ENCODE measurements at regions not wholly inside any gene's neighbourhood (a gene's known extent, or its start where the extent isn't known, plus 50 kb on each side); places are given as distances from the start of the nearest gene placed in this dataset.
"Not testable (repeated sequence)": the region's sequence is repeated elsewhere in the genome, so short reads cannot be mapped to it uniquely, and the experiment has no call there.

GRCh38 chr1:201731142-201731541 lies 97.8 kb upstream of the IPO9 start:
- Histone ChIP-seq H4K5ac (ENCODE audit: low read length) (no peak overlapping the region), H4K8ac (ENCODE audit: low read depth, low read length) (no peak overlapping the region), H2BK120ac (ENCODE audit: low read depth, low read length) (no peak overlapping the region), H3K23ac (ENCODE audit: low read length) (no peak overlapping the region), H3K27me3 (ENCODE audit: insufficient read depth, low read length, poor library complexity) (no peaks in the 10 kb centered on the region), H3K79me2 (ENCODE audit: control insufficient read depth, insufficient read depth, low read length) (no peaks in the 10 kb centered on the region), H3K4me2 (ENCODE audit: low read length) (no peak overlapping the region), H3K9ac (ENCODE audit: low read length) (no peak overlapping the region), H2BK5ac (ENCODE audit: low read length) (no peak overlapping the region), H3K27ac (ENCODE audit: low read depth, low read length) (no peak overlapping the region), H2AK5ac (ENCODE audit: low read length) (no peak overlapping the region), H3K36me3 (ENCODE audit: control insufficient read depth, insufficient read depth, low read length) (no peaks in the 10 kb centered on the region), H3K79me1 (ENCODE audit: low read length) (no peaks in the 10 kb centered on the region), H2BK15ac (replicated peaks; ENCODE audit: low read depth) (no peak overlapping the region), H3K4me3 (ENCODE audit: low read length) (no peak overlapping the region), H3K4me1 (ENCODE audit: control insufficient read depth, low read depth, low read length) (no peaks in the 10 kb centered on the region), H3K56ac (ENCODE audit: low read length) (peak overlapping the region; percentile 2), H3K4ac (ENCODE audit: low read depth, low read length) (no peak overlapping the region), H3K18ac (ENCODE audit: low read length) (no peak overlapping the region)
- no CpG with 5 or more reads among the region's 11 CpGs for WGBS (ENCODE audit: extremely low coverage, insufficient coverage, low lambda C conversion rate)
- DNase-seq = no peak

- Histone ChIP-seq H3K4me2 (ENCODE audit: low read length) (no peak overlapping the region), H3K23ac (ENCODE audit: low read length) (no peak overlapping the region), H2BK5ac (ENCODE audit: low read length) (no peak overlapping the region), H4K8ac (ENCODE audit: low read depth, low read length) (no peak overlapping the region), H3K79me1 (ENCODE audit: low read length) (no peaks in the 10 kb centered on the region), H4K5ac (ENCODE audit: low read length) (no peak overlapping the region), H3K9ac (ENCODE audit: low read length) (no peak overlapping the region), H3K56ac (ENCODE audit: low read length) (no peak overlapping the region), H3K79me2 (ENCODE audit: control insufficient read depth, insufficient read depth, low read length) (no peaks in the 10 kb centered on the region), H3K27me3 (ENCODE audit: insufficient read depth, low read length, poor library complexity) (no peaks in the 10 kb centered on the region), H3K4me3 (ENCODE audit: low read length) (no peak overlapping the region), H3K36me3 (ENCODE audit: control insufficient read depth, insufficient read depth, low read length) (no peaks in the 10 kb centered on the region), H3K4me1 (ENCODE audit: control insufficient read depth, low read depth, low read length) (no peaks in the 10 kb centered on the region), H2AK5ac (ENCODE audit: low read length) (no peak overlapping the region), H3K18ac (ENCODE audit: low read length) (no peak overlapping the region), H3K4ac (ENCODE audit: low read depth, low read length) (no peak overlapping the region), H2BK120ac (ENCODE audit: low read depth, low read length) (no peak overlapping the region), H2BK15ac (replicated peaks; ENCODE audit: low read depth) (no peak overlapping the region), H3K27ac (ENCODE audit: low read depth, low read length) (no peak overlapping the region)
- no CpG with 5 or more reads among the region's 1 CpG for WGBS (ENCODE audit: extremely low coverage, insufficient coverage, low lambda C conversion rate)
- no peak for DNase-seq
These were observed 97.4 kb upstream of the IPO9 start for GRCh38 chr1:201731592-201731991.

GRCh38 chr1:201732351-201732750 lies 96.6 kb upstream of the IPO9 start:
- no peaks in the 10 kb centered on the region for H3K79me1 ChIP-seq (ENCODE audit: low read length)
- no peak overlapping the region for H2BK15ac ChIP-seq (replicated peaks; ENCODE audit: low read depth)
- H3K9ac ChIP-seq (ENCODE audit: low read length) = no peak overlapping the region
- H2AK5ac ChIP-seq (ENCODE audit: low read length) = no peak overlapping the region
- no peak overlapping the region for H3K56ac ChIP-seq (ENCODE audit: low read length)
- H2BK5ac ChIP-seq (ENCODE audit: low read length) = no peak overlapping the region
- no peak overlapping the region for H3K18ac ChIP-seq (ENCODE audit: low read length)
- no peak overlapping the region for H3K23ac ChIP-seq (ENCODE audit: low read length)
- no peaks in the 10 kb centered on the region for H3K79me2 ChIP-seq (ENCODE audit: control insufficient read depth, insufficient read depth, low read length)
- no peak overlapping the region for H4K8ac ChIP-seq (ENCODE audit: low read depth, low read length)
- WGBS (ENCODE audit: extremely low coverage, insufficient coverage, low lambda C conversion rate) = no CpG with 5 or more reads among the region's 2 CpGs
- no peak overlapping the region for H3K27ac ChIP-seq (ENCODE audit: low read depth, low read length)
- peaks cover 7% of the 10 kb centered on the region for H3K4me1 ChIP-seq (ENCODE audit: control insufficient read depth, low read depth, low read length)
- H3K36me3 ChIP-seq (ENCODE audit: control insufficient read depth, insufficient read depth, low read length) = no peaks in the 10 kb centered on the region
- H3K4me2 ChIP-seq (ENCODE audit: low read length) = no peak overlapping the region
- no peak overlapping the region for H2BK120ac ChIP-seq (ENCODE audit: low read depth, low read length)
- H3K4me3 ChIP-seq (ENCODE audit: low read length) = no peak overlapping the region
- no peak for DNase-seq
- H4K5ac ChIP-seq (ENCODE audit: low read length) = no peak overlapping the region
- no peaks in the 10 kb centered on the region for H3K27me3 ChIP-seq (ENCODE audit: insufficient read depth, low read length, poor library complexity)
- no peak overlapping the region for H3K4ac ChIP-seq (ENCODE audit: low read depth, low read length)

- not testable (repeated sequence) for H4K8ac ChIP-seq (ENCODE audit: low read depth, low read length); H3K27ac ChIP-seq (ENCODE audit: low read depth, low read length); H2BK15ac ChIP-seq (replicated peaks; ENCODE audit: low read depth); H3K27me3 ChIP-seq (ENCODE audit: insufficient read depth, low read length, poor library complexity); H4K5ac ChIP-seq (ENCODE audit: low read length); H3K23ac ChIP-seq (ENCODE audit: low read length); H3K36me3 ChIP-seq (ENCODE audit: control insufficient read depth, insufficient read depth, low read length); H2BK5ac ChIP-seq (ENCODE audit: low read length); H2BK120ac ChIP-seq (ENCODE audit: low read depth, low read length); DNase-seq; H3K9ac ChIP-seq (ENCODE audit: low read length); H3K18ac ChIP-seq (ENCODE audit: low read length); H3K56ac ChIP-seq (ENCODE audit: low read length); H2AK5ac ChIP-seq (ENCODE audit: low read length); H3K79me1 ChIP-seq (ENCODE audit: low read length); H3K4ac ChIP-seq (ENCODE audit: low read depth, low read length); H3K79me2 ChIP-seq (ENCODE audit: control insufficient read depth, insufficient read depth, low read length); H3K4me3 ChIP-seq (ENCODE audit: low read length); H3K4me2 ChIP-seq (ENCODE audit: low read length)
- peaks cover 17% of the 10 kb centered on the region for H3K4me1 ChIP-seq (ENCODE audit: control insufficient read depth, low read depth, low read length)
- WGBS (ENCODE audit: extremely low coverage, insufficient coverage, low lambda C conversion rate) = no CpG with 5 or more reads among the region's 4 CpGs
These were observed 94.7 kb upstream of the IPO9 start for GRCh38 chr1:201734221-201734620.

- H2BK5ac ChIP-seq (ENCODE audit: low read length) = no peak overlapping the region
- H3K36me3 ChIP-seq (ENCODE audit: control insufficient read depth, insufficient read depth, low read length) = no peaks in the 10 kb centered on the region
- no peak overlapping the region for H3K4me2 ChIP-seq (ENCODE audit: low read length)
- H4K8ac ChIP-seq (ENCODE audit: low read depth, low read length) = no peak overlapping the region
- no peak overlapping the region for H2BK15ac ChIP-seq (replicated peaks; ENCODE audit: low read depth)
- H3K9ac ChIP-seq (ENCODE audit: low read length) = no peak overlapping the region
- H3K18ac ChIP-seq (ENCODE audit: low read length) = no peak overlapping the region
- peaks cover 17% of the 10 kb centered on the region for H3K4me1 ChIP-seq (ENCODE audit: control insufficient read depth, low read depth, low read length)
- no peak overlapping the region for H2BK120ac ChIP-seq (ENCODE audit: low read depth, low read length)
- H3K4ac ChIP-seq (ENCODE audit: low read depth, low read length) = no peak overlapping the region
- no peaks in the 10 kb centered on the region for H3K79me1 ChIP-seq (ENCODE audit: low read length)
- no peaks in the 10 kb centered on the region for H3K27me3 ChIP-seq (ENCODE audit: insufficient read depth, low read length, poor library complexity)
- H3K27ac ChIP-seq (ENCODE audit: low read depth, low read length) = no peak overlapping the region
- WGBS (ENCODE audit: extremely low coverage, insufficient coverage, low lambda C conversion rate) = no CpG with 5 or more reads among the region's 2 CpGs
- DNase-seq = no peak
- no peak overlapping the region for H3K23ac ChIP-seq (ENCODE audit: low read length)
- H3K56ac ChIP-seq (ENCODE audit: low read length) = no peak overlapping the region
- no peaks in the 10 kb centered on the region for H3K79me2 ChIP-seq (ENCODE audit: control insufficient read depth, insufficient read depth, low read length)
- no peak overlapping the region for H3K4me3 ChIP-seq (ENCODE audit: low read length)
- no peak overlapping the region for H2AK5ac ChIP-seq (ENCODE audit: low read length)
- H4K5ac ChIP-seq (ENCODE audit: low read length) = no peak overlapping the region
These were observed 94.2 kb upstream of the IPO9 start for GRCh38 chr1:201734786-201735185.

- Histone ChIP-seq H2BK15ac (replicated peaks; ENCODE audit: low read depth) (no peak overlapping the region), H3K79me1 (ENCODE audit: low read length) (no peaks in the 10 kb centered on the region), H3K56ac (ENCODE audit: low read length) (peak overlapping the region; percentile 30), H3K23ac (ENCODE audit: low read length) (peak overlapping the region; percentile 29), H3K27me3 (ENCODE audit: insufficient read depth, low read length, poor library complexity) (no peaks in the 10 kb centered on the region), H4K5ac (ENCODE audit: low read length) (no peak overlapping the region), H2BK120ac (ENCODE audit: low read depth, low read length) (no peak overlapping the region), H3K9ac (ENCODE audit: low read length) (no peak overlapping the region), H3K79me2 (ENCODE audit: control insufficient read depth, insufficient read depth, low read length) (no peaks in the 10 kb centered on the region), H3K4me3 (ENCODE audit: low read length) (no peak overlapping the region), H3K36me3 (ENCODE audit: control insufficient read depth, insufficient read depth, low read length) (no peaks in the 10 kb centered on the region), H4K8ac (ENCODE audit: low read depth, low read length) (no peak overlapping the region), H3K4me2 (ENCODE audit: low read length) (no peak overlapping the region), H2AK5ac (ENCODE audit: low read length) (no peak overlapping the region), H2BK5ac (ENCODE audit: low read length) (no peak overlapping the region), H3K4me1 (ENCODE audit: control insufficient read depth, low read depth, low read length) (peaks cover 18% of the 10 kb centered on the region), H3K4ac (ENCODE audit: low read depth, low read length) (no peak overlapping the region), H3K27ac (ENCODE audit: low read depth, low read length) (peak overlapping the region; percentile 29), H3K18ac (ENCODE audit: low read length) (peak overlapping the region; percentile 54)
- WGBS (ENCODE audit: extremely low coverage, insufficient coverage, low lambda C conversion rate) = no CpG with 5 or more reads among the region's 6 CpGs
- DNase-seq = no peak
These were observed 92.1 kb upstream of the IPO9 start for GRCh38 chr1:201736707-201737320.

Measured in mesendoderm (in vitro differentiated cells).